Keratinocyte (primary cell): ENCODE measurements at regions not wholly inside any gene's neighbourhood (a gene's known extent, or its start where the extent isn't known, plus 50 kb on each side); places are given as distances from the start of the nearest gene placed in this dataset.

Source experiments
- DNase-seq: peaks from one replicate; pipeline ENCODE4 v3.0.0-alpha.2; 2011; ENCODE audit warnings: low read depth, missing footprints, low spot score
- FAIRE-seq: peaks from 2 replicates; lab custom pipeline; 2011; peaks lifted over from hg19 to GRCh38; lab: Jason Lieb, UNC
- H2AFZ ChIP-seq: 2 replicates; pipeline ENCODE4 v1.6.0; 2012; ENCODE audit warnings: low read length, control low read depth, inconsistent platforms; ENCODE audit not compliant: control insufficient read depth
- H3K27ac ChIP-seq: 2 replicates; pipeline ENCODE4 v1.5.1; 2011; ENCODE audit warnings: low read length; ENCODE audit not compliant: control insufficient read depth, insufficient read depth
- H3K27me3 ChIP-seq: 3 replicates; pipeline ENCODE4 v1.6.0; 2011; ENCODE audit warnings: low read length; ENCODE audit not compliant: control insufficient read depth, insufficient read depth; ENCODE audit errors: extremely low read depth
- H3K36me3 ChIP-seq, 2 experiments: 2 replicates in 1 of 2; 3 replicates in 1 of 2; pipeline ENCODE4 v1.5.1; 2011; ENCODE audit warnings: low read length in 2 of 2, mild to moderate bottlenecking in 1 of 2; ENCODE audit not compliant: control insufficient read depth in 2 of 2, insufficient read depth in 2 of 2; ENCODE audit errors: extremely low read depth in 1 of 2
- H3K4me1 ChIP-seq: 3 replicates; pipeline ENCODE4 v1.5.1; 2011; ENCODE audit warnings: low read length; ENCODE audit not compliant: control insufficient read depth, insufficient read depth; ENCODE audit errors: extremely low read depth
- H3K4me2 ChIP-seq: 3 replicates; pipeline ENCODE4 v1.6.0; 2011; ENCODE audit warnings: low read depth, low read length; ENCODE audit not compliant: control insufficient read depth, insufficient read depth; ENCODE audit errors: extremely low read depth
- H3K4me3 ChIP-seq, 3 experiments: fragments of 200-600 bp in 1 of 3; sonication (generic) in 1 of 3; 2 replicates in 2 of 3; 3 replicates in 1 of 3; pipeline ENCODE4 v1.5.1; 2011 to 2016; ENCODE audit warnings: low read length in 3 of 3, mild to moderate bottlenecking in 3 of 3, control low read depth in 2 of 3, inconsistent platforms in 1 of 3, low read depth in 1 of 3, mixed read lengths in 1 of 3, mixed run types in 1 of 3, moderate library complexity in 1 of 3; ENCODE audit not compliant: control insufficient read depth in 2 of 3, insufficient read depth in 2 of 3; ENCODE audit errors: extremely low read depth in 1 of 3
- H3K79me2 ChIP-seq: 2 replicates; pipeline ENCODE4 v1.6.0; 2012; ENCODE audit warnings: low read length; ENCODE audit not compliant: control insufficient read depth, insufficient read depth
- H3K9ac ChIP-seq: 3 replicates; pipeline ENCODE4 v1.6.0; 2011; ENCODE audit warnings: low read length; ENCODE audit not compliant: control insufficient read depth, insufficient read depth; ENCODE audit errors: extremely low read depth
- H3K9me1 ChIP-seq: 3 replicates; pipeline ENCODE4 v1.6.0; 2011; ENCODE audit warnings: low read length; ENCODE audit not compliant: control insufficient read depth, insufficient read depth; ENCODE audit errors: extremely low read depth
- H3K9me3 ChIP-seq: 2 replicates; pipeline ENCODE4 v1.5.1; 2012; ENCODE audit warnings: low read depth, low read length; ENCODE audit not compliant: control insufficient read depth
- H4K20me1 ChIP-seq: 3 replicates; pipeline ENCODE4 v1.6.0; 2011; ENCODE audit warnings: low read length; ENCODE audit not compliant: control insufficient read depth, insufficient read depth; ENCODE audit errors: extremely low read depth
- EZH2 ChIP-seq: IDR thresholded peaks from one replicate; pipeline ENCODE4 v1.6.1; 2012; ENCODE audit warnings: inconsistent platforms, mild to moderate bottlenecking, low read length, moderate library complexity
- dilution Hi-C: fragments of 300-500 bp; cut with MboI; formaldehyde crosslinking; loops from one replicate; pipeline ENCODE4 v1.7.0; 2020; ENCODE audit warnings: low sequenced_read_pairs; ENCODE audit not compliant: extremely low pct_ligation_motif_present
- TF ChIP-seq, protein P1 (sequence below), 3 experiments: IDR thresholded peaks in 1 of 3; conservative IDR thresholded peaks in 1 of 3; optimal IDR thresholded peaks in 1 of 3; 2 replicates in 2 of 3; 3 replicates in 1 of 3; pipeline versions ENCODE3 to v1.5.1; 2011; ENCODE audit warnings: low read length in 3 of 3, mild to moderate bottlenecking in 3 of 3, moderate library complexity in 2 of 3, control low read depth in 1 of 3, inconsistent platforms in 1 of 3; ENCODE audit not compliant: insufficient read depth in 2 of 3; ENCODE audit errors: extremely low read depth in 1 of 3

DNA sequence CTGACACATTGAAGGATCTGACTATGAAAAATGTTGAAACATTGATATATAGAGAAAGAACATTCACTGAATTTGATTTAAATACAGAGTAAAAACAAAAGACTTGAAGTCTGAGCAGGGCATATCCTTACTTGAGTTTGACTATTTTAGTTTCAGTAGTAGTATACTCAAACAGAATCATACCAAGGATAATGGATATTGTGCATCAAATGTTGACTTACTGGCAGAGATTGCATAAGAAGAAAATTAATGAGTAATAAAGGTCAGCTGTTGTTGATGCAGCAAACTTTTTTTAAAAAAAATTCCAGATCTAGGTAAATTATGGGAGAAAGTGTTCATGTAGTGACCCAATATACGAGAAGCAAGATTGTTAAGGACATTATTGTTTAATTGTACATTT lies 94.5 kb upstream of the APOOL start:
- Histone ChIP-seq H3K27me3 (no peaks in the 10 kb centered on the region), H3K79me2 (no peaks in the 10 kb centered on the region), H4K20me1 (no peaks in the 10 kb centered on the region), H3K4me2 (no peak overlapping the region), H3K9ac (no peak overlapping the region), H3K27ac (no peak overlapping the region), H3K4me3 (no peak overlapping the region), H3K9me3 (no peaks in the 10 kb centered on the region), H3K36me3 (no peaks in the 10 kb centered on the region), H2AFZ (no peak overlapping the region), H3K4me1 (no peaks in the 10 kb centered on the region), H3K9me1 (no peaks in the 10 kb centered on the region)
- no peak for TF ChIP-seq EZH2
- TF ChIP-seq, protein P1, sequence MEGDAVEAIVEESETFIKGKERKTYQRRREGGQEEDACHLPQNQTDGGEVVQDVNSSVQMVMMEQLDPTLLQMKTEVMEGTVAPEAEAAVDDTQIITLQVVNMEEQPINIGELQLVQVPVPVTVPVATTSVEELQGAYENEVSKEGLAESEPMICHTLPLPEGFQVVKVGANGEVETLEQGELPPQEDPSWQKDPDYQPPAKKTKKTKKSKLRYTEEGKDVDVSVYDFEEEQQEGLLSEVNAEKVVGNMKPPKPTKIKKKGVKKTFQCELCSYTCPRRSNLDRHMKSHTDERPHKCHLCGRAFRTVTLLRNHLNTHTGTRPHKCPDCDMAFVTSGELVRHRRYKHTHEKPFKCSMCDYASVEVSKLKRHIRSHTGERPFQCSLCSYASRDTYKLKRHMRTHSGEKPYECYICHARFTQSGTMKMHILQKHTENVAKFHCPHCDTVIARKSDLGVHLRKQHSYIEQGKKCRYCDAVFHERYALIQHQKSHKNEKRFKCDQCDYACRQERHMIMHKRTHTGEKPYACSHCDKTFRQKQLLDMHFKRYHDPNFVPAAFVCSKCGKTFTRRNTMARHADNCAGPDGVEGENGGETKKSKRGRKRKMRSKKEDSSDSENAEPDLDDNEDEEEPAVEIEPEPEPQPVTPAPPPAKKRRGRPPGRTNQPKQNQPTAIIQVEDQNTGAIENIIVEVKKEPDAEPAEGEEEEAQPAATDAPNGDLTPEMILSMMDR (optimal IDR thresholded peaks at IDR 0.05 in 1 of 3, IDR thresholded peaks at IDR 0.05 in 1 of 3, conservative IDR thresholded peaks at IDR 0.05 in 1 of 3; ENCODE audit: extremely low read depth in 1 of 3, insufficient read depth in 2 of 3, low read length in 3 of 3): no peak
- DNase-seq (no peak), FAIRE-seq (no peak)
- dilution Hi-C loops: no loop called here

DNA sequence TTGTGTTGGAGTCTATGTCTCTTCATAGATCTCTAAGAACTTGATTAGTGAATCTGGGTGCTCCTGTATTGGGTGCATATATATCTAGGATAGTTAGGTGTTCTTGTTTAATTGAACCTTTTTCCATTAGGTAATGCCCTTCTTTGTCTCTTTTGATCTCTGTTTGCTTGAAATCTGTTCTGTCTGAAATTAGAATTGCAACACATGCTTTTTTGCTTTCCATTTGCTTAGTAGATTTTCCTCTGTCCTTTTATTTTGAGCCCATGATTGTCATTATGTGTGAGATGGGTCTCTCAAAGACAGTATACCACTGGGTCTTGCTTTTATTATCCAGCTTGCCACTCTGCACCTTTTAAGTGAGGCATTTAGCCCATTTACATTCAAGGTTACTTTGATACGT lies 79.1 kb upstream of the APOOL start:
- Histone ChIP-seq H3K79me2 (no peaks in the 10 kb centered on the region), H3K9ac (no peak overlapping the region), H3K27me3 (no peaks in the 10 kb centered on the region), H2AFZ (no peak overlapping the region), H3K9me3 (no peaks in the 10 kb centered on the region), H3K27ac (no peak overlapping the region), H3K4me2 (no peak overlapping the region), H4K20me1 (no peaks in the 10 kb centered on the region), H3K36me3 (no peaks in the 10 kb centered on the region), H3K9me1 (no peaks in the 10 kb centered on the region), H3K4me3 (no peak overlapping the region), H3K4me1 (no peaks in the 10 kb centered on the region)
- TF ChIP-seq, protein P1 (optimal IDR thresholded peaks at IDR 0.05 in 1 of 3, IDR thresholded peaks at IDR 0.05 in 1 of 3, conservative IDR thresholded peaks at IDR 0.05 in 1 of 3; ENCODE audit: extremely low read depth in 1 of 3, insufficient read depth in 2 of 3, low read length in 3 of 3): no peak
- TF ChIP-seq EZH2: no peak
- FAIRE-seq (no peak), DNase-seq (no peak)
- dilution Hi-C loops: no loop called here
